K562 (cell line): ENCODE measurements at regions not wholly inside any gene's neighbourhood (a gene's known extent, or its start where the extent isn't known, plus 50 kb on each side); places are given as distances from the start of the nearest gene placed in this dataset.

Experiments
- ATAC-seq: fragments of 200-7000 bp; cut with Tn5 transposase; 3 replicates; pipeline ENCODE4 v1.9.1; 2020; ENCODE audit warnings: moderate library complexity
- BruUV-seq: library from RNA; stranded (reverse); fragments of 400-500 nt; replicated peaks from 2 replicates; lab custom pipeline; 2021; lab: Mats Ljungman, UMichigan
- CTCF ChIA-PET: fragments of 300-600 bp; formaldehyde crosslinking; extraction: SDS; loops from one replicate; lab custom pipeline; 2021; ENCODE audit warnings: low intra/inter-chr PET ratio; lab: Yijun Ruan, JAX
- POLR2A ChIA-PET: fragments of 300-600, 350-650 bp; sonication (Branson Sonifier 250); formaldehyde crosslinking; extraction: SDS; loops from one replicate; lab custom pipeline; 2021; ENCODE audit warnings: antibody characterized with exemption, inconsistent platforms; lab: Yijun Ruan, JAX
- DNase-seq, 4 experiments: peaks; one replicate each; pipeline versions ENCODE4 v3.0.0 to v3.0.0-alpha.2; 2011 to 2018; ENCODE audit warnings: low spot score in 3 of 4, mixed read lengths in 3 of 4; ENCODE audit errors: extremely low read depth in 1 of 4
- FAIRE-seq: peaks from 2 replicates; lab custom pipeline; 2011; peaks lifted over from hg19 to GRCh38; lab: Jason Lieb, UNC
- H2AFZ ChIP-seq: 2 replicates; pipeline ENCODE4 v1.6.0; 2011; ENCODE audit warnings: low read depth, low read length, control low read depth, inconsistent platforms
- H3K27ac ChIP-seq: fragments of 200-600 bp; 3 replicates; pipeline ENCODE4 v1.8.0; 2011; ENCODE audit warnings: low read depth, mild to moderate bottlenecking, control low read depth, inconsistent platforms, low read length, moderate library complexity, mixed read lengths; ENCODE audit errors: extremely low read depth
- H3K27me3 ChIP-seq, 2 experiments: fragments of 300-600 bp in 1 of 2; 2 replicates in 1 of 2; 3 replicates in 1 of 2; pipeline versions ENCODE4 v1.6.0 to v1.8.0; 2011; ENCODE audit warnings: inconsistent platforms in 2 of 2, low read length in 2 of 2, mild to moderate bottlenecking in 1 of 2, mixed read lengths in 1 of 2, moderate library complexity in 1 of 2; ENCODE audit not compliant: control insufficient read depth in 2 of 2, insufficient read depth in 2 of 2
- H3K36me3 ChIP-seq: fragments of 300-600 bp; 3 replicates; pipeline ENCODE4 v1.8.0; 2011; ENCODE audit warnings: mild to moderate bottlenecking, low read length, inconsistent platforms; ENCODE audit not compliant: control insufficient read depth, insufficient read depth
- H3K4me1 ChIP-seq, 2 experiments: fragments of 200-600 bp in 1 of 2; replicated peaks in 1 of 2; 2 replicates in 1 of 2; 3 replicates in 1 of 2; pipeline versions ENCODE4 v1.5.1 to v1.8.0; 2011; ENCODE audit warnings: inconsistent platforms in 2 of 2, low read length in 2 of 2, mild to moderate bottlenecking in 1 of 2, mixed read lengths in 1 of 2, moderate library complexity in 1 of 2; ENCODE audit not compliant: control insufficient read depth in 2 of 2, insufficient read depth in 2 of 2
- H3K4me2 ChIP-seq: 2 replicates; pipeline ENCODE4 v1.6.1; 2011; ENCODE audit warnings: low read length, control low read depth, inconsistent platforms, mixed read lengths; ENCODE audit not compliant: insufficient read depth
- H3K4me3 ChIP-seq: fragments of 200-600 bp; sonication (generic), shearing (Covaris generic); 2 replicates; pipeline ENCODE4 v1.5.1; 2016; ENCODE audit warnings: control low read depth, inconsistent platforms
- H3K79me2 ChIP-seq: fragments of 200-600 bp; 3 replicates; pipeline ENCODE4 v1.8.0; 2011; ENCODE audit warnings: low read length, inconsistent platforms; ENCODE audit not compliant: control insufficient read depth, insufficient read depth
- H3K9ac ChIP-seq, 2 experiments: 2 replicates each; pipeline versions ENCODE4 v1.6.0 to v1.6.1; 2011; ENCODE audit warnings: low read depth in 2 of 2, low read length in 2 of 2, control low read depth in 1 of 2, inconsistent platforms in 1 of 2, mild to moderate bottlenecking in 1 of 2, mixed read lengths in 1 of 2; ENCODE audit not compliant: insufficient read depth in 1 of 2
- H3K9me1 ChIP-seq: one replicate; pipeline ENCODE4 v1.6.0; 2011; ENCODE audit warnings: inconsistent platforms, mild to moderate bottlenecking, low read length, moderate library complexity; ENCODE audit not compliant: control insufficient read depth, insufficient read depth
- H3K9me3 ChIP-seq: replicated peaks from 2 replicates; pipeline ENCODE4 v1.5.1; 2011; ENCODE audit warnings: low read depth, low read length, inconsistent platforms; ENCODE audit not compliant: control insufficient read depth, insufficient read depth
- H4K20me1 ChIP-seq: replicated peaks from 2 replicates; pipeline ENCODE4 v1.6.1; 2011; ENCODE audit warnings: low read length, inconsistent platforms, mixed read lengths; ENCODE audit not compliant: control insufficient read depth, insufficient read depth
- HNRNPH1 ChIP-seq: fragments of 200-400 bp; formaldehyde crosslinking; optimal IDR thresholded peaks from 2 replicates; pipeline ENCODE3; 2017; ENCODE audit warnings: low read depth, mild to moderate bottlenecking, low read length, moderate library complexity
- KLF13 ChIP-seq: fragments of 450-650 bp; IDR thresholded peaks from 2 replicates; pipeline ENCODE4 v1.6.1; 2016; ENCODE audit warnings: missing genetic modification characterization, low read depth, mild to moderate bottlenecking, missing compliant biosample characterization, moderate library complexity, borderline replicate concordance
- NBN ChIP-seq: fragments of 450-650 bp; IDR thresholded peaks from 2 replicates; pipeline ENCODE4 v1.6.1; 2016; ENCODE audit warnings: low read depth, mild to moderate bottlenecking
- NFRKB ChIP-seq: fragments of 450-650 bp; IDR thresholded peaks from 2 replicates; pipeline ENCODE4 v1.6.1; 2016; ENCODE audit warnings: low read depth
- SIN3B ChIP-seq: fragments of 450-650 bp; IDR thresholded peaks from 2 replicates; pipeline ENCODE4 v1.6.1; 2017; ENCODE audit warnings: low read depth, mild to moderate bottlenecking, moderate library complexity
- ZFP30 ChIP-seq: fragments of 250-450 bp; sonication (Bioruptor Pico); IDR thresholded peaks from 2 replicates; pipeline ENCODE4 v1.8.0; 2022; ENCODE audit warnings: moderate library complexity, mild to moderate bottlenecking, inconsistent platforms, borderline replicate concordance
- ZNF263 ChIP-seq: sonication (generic); formaldehyde crosslinking; IDR thresholded peaks from 2 replicates; pipeline ENCODE4 v1.8.0; 2022; ENCODE audit warnings: mild to moderate bottlenecking, missing genetic modification reagents, borderline replicate concordance
- ZNF589 ChIP-seq: fragments of 200-800 bp; sonication (Bioruptor generic); IDR thresholded peaks from 2 replicates; pipeline ENCODE4 v1.6.1; 2016; ENCODE audit warnings: low read depth, missing genetic modification characterization, missing compliant biosample characterization
- WGBS: fragments of 100-300 bp; shearing (Covaris generic); methylation state at CpG from one replicate; pipeline ENCODE4 v1.1.6; 2016; ENCODE audit warnings: low coverage, mixed read lengths; ENCODE audit not compliant: insufficient coverage; ENCODE audit errors: missing lambda C conversion rate; 5-methylcytosine and 5-hydroxymethylcytosine counted together
- in situ Hi-C: fragments of 300-500 bp; cut with MboI; formaldehyde crosslinking; loops from 4 replicates; pipeline ENCODE4 v1.15.0; 2018; ENCODE audit warnings: inconsistent platforms, mixed read lengths
- intact Hi-C: fragments of 100-400 bp; cut with micrococcal nuclease; formaldehyde crosslinking; loops from 2 replicates; pipeline ENCODE4 v1.14.2; 2022
- TF ChIP-seq, protein P1 (sequence below): fragments of 450-650 bp; formaldehyde crosslinking; IDR thresholded peaks from 2 replicates; pipeline ENCODE4 v1.4.0; 2020; ENCODE audit warnings: mild to moderate bottlenecking
- TF ChIP-seq, protein P2 (sequence below): IDR thresholded peaks from 3 replicates; pipeline ENCODE4 v1.6.1; 2011; ENCODE audit warnings: borderline replicate concordance, mild to moderate bottlenecking, moderate library complexity; ENCODE audit not compliant: insufficient read length; ENCODE audit errors: extremely low read depth
- TF ChIP-seq, protein P3 (sequence below), 2 experiments: fragments of 450-650 bp; IDR thresholded peaks; 2 replicates each; pipeline ENCODE4 v1.6.1; 2016; ENCODE audit warnings: mild to moderate bottlenecking in 2 of 2, borderline replicate concordance in 1 of 2, low read depth in 1 of 2, moderate library complexity in 1 of 2

DNA sequence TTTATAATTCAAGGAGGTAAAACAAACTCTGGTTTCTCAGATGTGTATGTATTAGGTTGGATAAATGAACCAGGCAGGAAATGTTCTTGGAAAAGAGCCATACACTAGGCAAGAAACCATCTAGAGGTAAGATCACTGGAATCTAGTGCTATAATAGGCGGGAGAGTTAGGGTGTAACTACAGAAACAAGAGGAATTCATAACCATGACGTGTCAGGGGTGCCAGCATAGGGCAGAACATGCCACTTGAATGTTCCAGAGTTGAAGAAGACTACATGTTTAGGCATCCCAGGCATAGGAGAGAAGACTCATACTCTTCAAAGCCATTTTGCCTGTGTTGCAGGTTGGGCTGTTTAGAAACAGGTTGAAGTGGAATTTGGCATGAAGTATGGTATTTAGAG lies 198.7 kb downstream of the CCNG2 start:
- H2AFZ ChIP-seq: no peak overlapping the region
- H3K4me1 ChIP-seq: no peaks in the 10 kb centered on the region
- H3K4me3 ChIP-seq: no peak overlapping the region
- H3K79me2 ChIP-seq: no peaks in the 10 kb centered on the region
- no peaks in the 10 kb centered on the region; a peak in 1 of 5 replicates for H3K27me3 ChIP-seq
- in situ Hi-C loops: no loop called here
- H3K9me1 ChIP-seq: no peaks in the 10 kb centered on the region
- no TSS peak for BruUV-seq
- ATAC-seq (no peak), DNase-seq (no peak), FAIRE-seq (no peak)
- intact Hi-C loops: no loop called here
- no peak overlapping the region for H3K9ac ChIP-seq
- H3K4me2 ChIP-seq: no peak overlapping the region
- no peaks in the 10 kb centered on the region for H3K36me3 ChIP-seq
- no peaks in the 10 kb centered on the region for H3K9me3 ChIP-seq
- ChIA-PET POLR2A (no interaction called here), CTCF (no interaction called here)
- WGBS: 0% methylated on average over 2 of the region's 2 CpGs
- H3K27ac ChIP-seq: no peak overlapping the region
- H4K20me1 ChIP-seq: no peaks in the 10 kb centered on the region
- TF ChIP-seq SIN3B (no peak), ZFP30 (CRISPR knock-in tag) (no peak), ZNF263 (CRISPR knock-in tag) (no peak), NFRKB (no peak), NBN (no peak), ZNF589 (CRISPR knock-in tag) (no peak), KLF13 (tag) (no peak), HNRNPH1 (no peak)
- TF ChIP-seq, protein P1, sequence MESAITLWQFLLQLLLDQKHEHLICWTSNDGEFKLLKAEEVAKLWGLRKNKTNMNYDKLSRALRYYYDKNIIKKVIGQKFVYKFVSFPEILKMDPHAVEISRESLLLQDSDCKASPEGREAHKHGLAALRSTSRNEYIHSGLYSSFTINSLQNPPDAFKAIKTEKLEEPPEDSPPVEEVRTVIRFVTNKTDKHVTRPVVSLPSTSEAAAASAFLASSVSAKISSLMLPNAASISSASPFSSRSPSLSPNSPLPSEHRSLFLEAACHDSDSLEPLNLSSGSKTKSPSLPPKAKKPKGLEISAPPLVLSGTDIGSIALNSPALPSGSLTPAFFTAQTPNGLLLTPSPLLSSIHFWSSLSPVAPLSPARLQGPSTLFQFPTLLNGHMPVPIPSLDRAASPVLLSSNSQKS (CRISPR knock-in tag): no peak
- TF ChIP-seq, protein P2, sequence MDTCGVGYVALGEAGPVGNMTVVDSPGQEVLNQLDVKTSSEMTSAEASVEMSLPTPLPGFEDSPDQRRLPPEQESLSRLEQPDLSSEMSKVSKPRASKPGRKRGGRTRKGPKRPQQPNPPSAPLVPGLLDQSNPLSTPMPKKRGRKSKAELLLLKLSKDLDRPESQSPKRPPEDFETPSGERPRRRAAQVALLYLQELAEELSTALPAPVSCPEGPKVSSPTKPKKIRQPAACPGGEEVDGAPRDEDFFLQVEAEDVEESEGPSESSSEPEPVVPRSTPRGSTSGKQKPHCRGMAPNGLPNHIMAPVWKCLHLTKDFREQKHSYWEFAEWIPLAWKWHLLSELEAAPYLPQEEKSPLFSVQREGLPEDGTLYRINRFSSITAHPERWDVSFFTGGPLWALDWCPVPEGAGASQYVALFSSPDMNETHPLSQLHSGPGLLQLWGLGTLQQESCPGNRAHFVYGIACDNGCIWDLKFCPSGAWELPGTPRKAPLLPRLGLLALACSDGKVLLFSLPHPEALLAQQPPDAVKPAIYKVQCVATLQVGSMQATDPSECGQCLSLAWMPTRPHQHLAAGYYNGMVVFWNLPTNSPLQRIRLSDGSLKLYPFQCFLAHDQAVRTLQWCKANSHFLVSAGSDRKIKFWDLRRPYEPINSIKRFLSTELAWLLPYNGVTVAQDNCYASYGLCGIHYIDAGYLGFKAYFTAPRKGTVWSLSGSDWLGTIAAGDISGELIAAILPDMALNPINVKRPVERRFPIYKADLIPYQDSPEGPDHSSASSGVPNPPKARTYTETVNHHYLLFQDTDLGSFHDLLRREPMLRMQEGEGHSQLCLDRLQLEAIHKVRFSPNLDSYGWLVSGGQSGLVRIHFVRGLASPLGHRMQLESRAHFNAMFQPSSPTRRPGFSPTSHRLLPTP: no peak
- TF ChIP-seq, protein P3, sequence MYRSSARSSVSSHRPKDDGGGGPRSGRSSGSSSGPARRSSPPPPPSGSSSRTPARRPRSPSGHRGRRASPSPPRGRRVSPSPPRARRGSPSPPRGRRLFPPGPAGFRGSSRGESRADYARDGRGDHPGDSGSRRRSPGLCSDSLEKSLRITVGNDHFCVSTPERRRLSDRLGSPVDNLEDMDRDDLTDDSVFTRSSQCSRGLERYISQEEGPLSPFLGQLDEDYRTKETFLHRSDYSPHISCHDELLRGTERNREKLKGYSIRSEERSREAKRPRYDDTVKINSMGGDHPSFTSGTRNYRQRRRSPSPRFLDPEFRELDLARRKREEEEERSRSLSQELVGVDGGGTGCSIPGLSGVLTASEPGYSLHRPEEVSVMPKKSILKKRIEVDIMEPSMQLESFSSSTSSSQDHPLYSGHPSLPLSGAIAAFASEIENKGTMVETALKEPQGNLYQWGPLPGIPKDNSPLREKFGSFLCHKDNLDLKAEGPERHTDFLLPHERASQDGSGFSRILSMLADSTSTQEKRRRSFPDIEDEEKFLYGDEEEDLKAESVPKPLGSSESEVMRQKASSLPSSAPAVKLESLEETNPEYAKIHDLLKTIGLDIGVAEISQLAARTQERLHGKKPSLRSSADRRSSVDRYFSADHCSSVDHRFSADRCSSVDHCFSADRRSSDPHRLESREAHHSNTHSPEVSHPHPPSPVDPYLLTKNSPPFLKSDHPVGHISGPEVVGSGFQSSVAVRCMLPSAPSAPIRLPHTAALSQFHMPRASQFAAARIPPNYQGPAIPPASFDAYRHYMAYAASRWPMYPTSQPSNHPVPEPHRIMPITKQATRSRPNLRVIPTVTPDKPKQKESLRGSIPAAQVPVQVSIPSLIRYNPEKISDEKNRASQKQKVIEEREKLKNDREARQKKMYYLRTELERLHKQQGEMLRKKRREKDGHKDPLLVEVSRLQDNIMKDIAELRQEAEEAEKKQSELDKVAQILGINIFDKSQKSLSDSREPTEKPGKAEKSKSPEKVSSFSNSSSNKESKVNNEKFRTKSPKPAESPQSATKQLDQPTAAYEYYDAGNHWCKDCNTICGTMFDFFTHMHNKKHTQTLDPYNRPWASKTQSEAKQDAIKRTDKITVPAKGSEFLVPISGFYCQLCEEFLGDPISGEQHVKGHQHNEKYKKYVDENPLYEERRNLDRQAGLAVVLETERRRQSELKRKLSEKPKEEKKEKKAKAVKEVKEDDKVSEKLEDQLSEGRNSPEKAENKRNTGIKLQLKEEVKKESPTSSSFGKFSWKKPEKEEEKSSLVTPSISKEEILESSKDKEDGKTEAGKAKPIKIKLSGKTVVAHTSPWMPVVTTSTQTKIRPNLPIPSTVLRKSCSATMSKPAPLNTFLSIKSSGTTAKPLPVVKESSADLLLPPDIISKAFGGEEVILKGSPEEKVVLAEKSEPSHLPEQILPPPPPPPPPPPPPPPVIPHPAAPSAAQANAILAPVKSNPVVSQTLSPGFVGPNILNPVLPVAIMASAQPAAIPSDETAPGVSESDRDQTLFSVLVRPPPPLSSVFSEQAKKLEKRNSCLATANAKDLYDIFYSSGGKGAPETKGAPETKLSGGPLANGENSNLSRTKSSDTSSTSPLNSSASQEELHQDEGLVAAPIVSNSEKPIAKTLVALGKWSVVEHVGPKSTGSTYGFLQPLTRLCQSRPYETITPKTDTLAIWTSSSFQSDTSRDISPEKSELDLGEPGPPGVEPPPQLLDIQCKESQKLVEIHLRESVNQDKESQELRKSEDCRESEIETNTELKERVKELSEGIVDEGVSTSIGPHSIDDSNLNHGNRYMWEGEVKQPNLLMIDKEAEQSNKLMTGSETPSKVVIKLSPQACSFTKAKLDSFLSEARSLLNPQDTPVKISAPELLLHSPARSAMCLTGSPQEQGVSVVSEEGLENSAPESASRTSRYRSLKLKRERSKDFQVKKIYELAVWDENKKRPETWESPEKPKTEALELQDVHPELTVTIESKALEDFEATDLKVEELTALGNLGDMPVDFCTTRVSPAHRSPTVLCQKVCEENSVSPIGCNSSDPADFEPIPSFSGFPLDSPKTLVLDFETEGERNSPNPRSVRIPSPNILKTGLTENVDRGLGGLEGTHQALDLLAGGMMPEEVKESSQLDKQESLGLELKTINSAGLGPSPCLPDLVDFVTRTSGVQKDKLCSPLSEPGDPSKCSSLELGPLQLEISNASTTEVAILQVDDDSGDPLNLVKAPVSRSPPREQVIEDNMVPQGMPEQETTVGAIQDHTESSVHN (IDR thresholded peaks at IDR 0.05; ENCODE audit: borderline replicate concordance in 1 of 2, low read depth in 1 of 2): no peak
